Erythroblast (primary cell): ENCODE measurements at regions not wholly inside any gene's neighbourhood (a gene's known extent, or its start where the extent isn't known, plus 50 kb on each side); places are given as distances from the start of the nearest gene placed in this dataset.

Experiments
- GATA1 ChIP-seq: IDR thresholded peaks from 2 replicates; pipeline ENCODE4 v1.6.1; 2011; ENCODE audit warnings: low read depth, mild to moderate bottlenecking, control low read depth, low read length, moderate library complexity
- POLR2A ChIP-seq: IDR thresholded peaks from 2 replicates; pipeline ENCODE4 v1.6.1; 2011; ENCODE audit warnings: mild to moderate bottlenecking, low read length

DNA sequence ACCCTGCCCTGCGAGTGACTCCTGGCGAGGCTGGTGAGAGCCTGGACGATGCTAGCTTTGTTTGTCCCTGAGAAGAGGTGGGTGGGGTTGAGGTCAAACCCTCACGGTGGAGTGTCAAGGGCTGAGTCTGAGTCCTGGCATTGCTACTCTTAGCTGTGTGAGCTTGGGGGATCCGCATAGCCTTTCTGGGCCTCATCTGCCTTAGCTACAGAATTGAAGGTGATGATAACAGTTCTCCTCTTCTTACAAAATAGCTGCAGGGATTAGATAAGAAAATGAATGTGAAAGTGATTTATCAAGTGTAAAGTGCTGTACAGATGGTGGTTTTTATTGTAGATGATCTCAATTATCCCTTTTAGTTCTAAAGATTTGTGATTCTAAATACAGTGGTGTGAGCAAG, 144.6 kb downstream of the LPIN1 start:
- TF ChIP-seq POLR2A (no peak), GATA1 (no peak)
